Uterus (tissue), 3 donors: ENCODE measurements at regions not wholly inside any gene's neighbourhood (a gene's known extent, or its start where the extent isn't known, plus 50 kb on each side); places are given as distances from the start of the nearest gene placed in this dataset.

Experiments
- DNase-seq, 2 donors: peaks; one replicate each; pipeline ENCODE4 v3.0.0-alpha.2; 2019 to 2020
- H3K27ac ChIP-seq, 2 donors: fragments of 200-600 bp; sonication (generic); 1 replicate in 1 of 2; 2 replicates in 1 of 2; pipeline ENCODE4 v1.5.1; 2016 to 2018
- H3K27me3 ChIP-seq, 2 donors: fragments of 200-600 bp; sonication (generic); one replicate each; pipeline ENCODE4 v1.5.1; 2018 to 2019; ENCODE audit warnings: control low read depth in 1 of 2
- H3K36me3 ChIP-seq, 2 donors: fragments of 200-600 bp; sonication (generic); one replicate each; pipeline ENCODE4 v1.5.1; 2019; ENCODE audit warnings: control low read depth in 1 of 2
- H3K4me1 ChIP-seq, 2 donors: fragments of 200-600 bp; sonication (generic); one replicate each; pipeline ENCODE4 v1.5.1; 2018 to 2019; ENCODE audit warnings: control low read depth in 1 of 2
- H3K4me3 ChIP-seq, 2 donors: fragments of 200-600 bp; sonication (generic); 1 replicate in 1 of 2; 2 replicates in 1 of 2; pipeline ENCODE4 v1.5.1; 2018 to 2019; ENCODE audit warnings: mild to moderate bottlenecking in 1 of 2
- H3K9me3 ChIP-seq, 2 donors: fragments of 200-600 bp; sonication (generic); one replicate each; pipeline ENCODE4 v1.5.1; 2019; ENCODE audit warnings: control low read depth in 1 of 2
- CTCF ChIP-seq, 4 experiments: fragments of 200-600 bp in 2 of 4; fragments of 450-650 bp in 2 of 4; sonication (generic) in 2 of 4; IDR thresholded peaks; one replicate each; pipeline ENCODE4 v1.5.1; 2016 to 2019; ENCODE audit warnings: antibody characterized with exemption in 4 of 4, mild to moderate bottlenecking in 2 of 4, moderate library complexity in 1 of 4
- POLR2A ChIP-seq, 2 donors: fragments of 450-650 bp; IDR thresholded peaks; one replicate each; pipeline ENCODE4 v1.6.1; 2016; ENCODE audit warnings: antibody characterized with exemption in 2 of 2, mild to moderate bottlenecking in 1 of 2, moderate library complexity in 1 of 2
- intact Hi-C: fragments of 100-400 bp; cut with DNase I; formaldehyde crosslinking; loops from one replicate; pipeline ENCODE4 v1.15.1; 2023; ENCODE audit warnings: low total_unique reads
- donor health status: DM: yes; HTN: yes; CAD: no.

GRCh38 chr6:23348185-23348584, 777.8 kb upstream of the NRSN1 start:
- TF ChIP-seq POLR2A (IDR thresholded peaks at IDR 0.05) (no peak), CTCF (IDR thresholded peaks at IDR 0.05) (no peak)
- Histone ChIP-seq H3K4me3 (no peak overlapping the region), H3K36me3 (no peaks in the 10 kb centered on the region), H3K4me1 (no peaks in the 10 kb centered on the region), H3K27ac (no peak overlapping the region), H3K27me3 (no peaks in the 10 kb centered on the region), H3K9me3 (no peaks in the 10 kb centered on the region)
- intact Hi-C loops: no loop called here
- DNase-seq: no peak

- no peak overlapping the region for H3K4me3 ChIP-seq
- intact Hi-C loops: no loop called here
- no peaks in the 10 kb centered on the region for H3K4me1 ChIP-seq
- H3K27me3 ChIP-seq: no peaks in the 10 kb centered on the region
- TF ChIP-seq CTCF (IDR thresholded peaks at IDR 0.05) (no peak), POLR2A (IDR thresholded peaks at IDR 0.05) (no peak)
- H3K27ac ChIP-seq: no peak overlapping the region
- H3K9me3 ChIP-seq: no peaks in the 10 kb centered on the region
- H3K36me3 ChIP-seq: no peaks in the 10 kb centered on the region
- no peak for DNase-seq
Observed at GRCh38 chr6:23349521-23350147, 776.4 kb upstream of the NRSN1 start.

GRCh38 chr6:23350752-23351453, 775.1 kb upstream of the NRSN1 start:
- Histone ChIP-seq H3K4me1 (no peaks in the 10 kb centered on the region), H3K4me3 (no peak overlapping the region), H3K27me3 (no peaks in the 10 kb centered on the region), H3K9me3 (no peaks in the 10 kb centered on the region), H3K27ac (no peak overlapping the region), H3K36me3 (no peaks in the 10 kb centered on the region)
- no peak for DNase-seq
- intact Hi-C loops: no loop called here
- no peak for TF ChIP-seq CTCF (IDR thresholded peaks at IDR 0.05)
- no peak for TF ChIP-seq POLR2A (IDR thresholded peaks at IDR 0.05)

- DNase-seq: no peak
- TF ChIP-seq POLR2A (IDR thresholded peaks at IDR 0.05) (no peak), CTCF (IDR thresholded peaks at IDR 0.05) (no peak)
- no peaks in the 10 kb centered on the region for H3K36me3 ChIP-seq
- intact Hi-C loops: no loop called here
- no peaks in the 10 kb centered on the region for H3K9me3 ChIP-seq
- H3K4me3 ChIP-seq: no peak overlapping the region
- no peaks in the 10 kb centered on the region for H3K4me1 ChIP-seq
- no peak overlapping the region for H3K27ac ChIP-seq
- no peaks in the 10 kb centered on the region for H3K27me3 ChIP-seq
Observed at GRCh38 chr6:23354004-23354403, 772.0 kb upstream of the NRSN1 start.

GRCh38 chr6:23357185-23357766, 768.7 kb upstream of the NRSN1 start:
- no peaks in the 10 kb centered on the region for H3K36me3 ChIP-seq
- H3K4me1 ChIP-seq: no peaks in the 10 kb centered on the region
- H3K27ac ChIP-seq: no peak overlapping the region
- H3K4me3 ChIP-seq: no peak overlapping the region
- H3K9me3 ChIP-seq: no peaks in the 10 kb centered on the region
- no peak for DNase-seq
- no peaks in the 10 kb centered on the region for H3K27me3 ChIP-seq
- TF ChIP-seq CTCF (IDR thresholded peaks at IDR 0.05) (no peak), POLR2A (IDR thresholded peaks at IDR 0.05) (no peak)
- intact Hi-C loops: no loop called here
